LNCaP clone FGC (cell line): ENCODE measurements at regions not wholly inside any gene's neighbourhood (a gene's known extent, or its start where the extent isn't known, plus 50 kb on each side); places are given as distances from the start of the nearest gene placed in this dataset.
"Not testable (repeated sequence)": the region's sequence is repeated elsewhere in the genome, so short reads cannot be mapped to it uniquely, and the experiment has no call there.

Experiments used
- DNase-seq: peaks from one replicate; pipeline ENCODE4 v3.0.0-alpha.2; 2011; ENCODE audit warnings: low read depth
- H3K4me3 ChIP-seq: 2 replicates; pipeline ENCODE4 v1.5.1; 2011; ENCODE audit warnings: mild to moderate bottlenecking, low read depth, low read length, control low read depth
- TF ChIP-seq, protein P1 (sequence below): IDR thresholded peaks from 2 replicates; pipeline ENCODE4 v1.5.1; 2012; ENCODE audit warnings: mild to moderate bottlenecking; ENCODE audit not compliant: control insufficient read depth, insufficient read depth; ENCODE audit errors: extremely low read depth

DNA sequence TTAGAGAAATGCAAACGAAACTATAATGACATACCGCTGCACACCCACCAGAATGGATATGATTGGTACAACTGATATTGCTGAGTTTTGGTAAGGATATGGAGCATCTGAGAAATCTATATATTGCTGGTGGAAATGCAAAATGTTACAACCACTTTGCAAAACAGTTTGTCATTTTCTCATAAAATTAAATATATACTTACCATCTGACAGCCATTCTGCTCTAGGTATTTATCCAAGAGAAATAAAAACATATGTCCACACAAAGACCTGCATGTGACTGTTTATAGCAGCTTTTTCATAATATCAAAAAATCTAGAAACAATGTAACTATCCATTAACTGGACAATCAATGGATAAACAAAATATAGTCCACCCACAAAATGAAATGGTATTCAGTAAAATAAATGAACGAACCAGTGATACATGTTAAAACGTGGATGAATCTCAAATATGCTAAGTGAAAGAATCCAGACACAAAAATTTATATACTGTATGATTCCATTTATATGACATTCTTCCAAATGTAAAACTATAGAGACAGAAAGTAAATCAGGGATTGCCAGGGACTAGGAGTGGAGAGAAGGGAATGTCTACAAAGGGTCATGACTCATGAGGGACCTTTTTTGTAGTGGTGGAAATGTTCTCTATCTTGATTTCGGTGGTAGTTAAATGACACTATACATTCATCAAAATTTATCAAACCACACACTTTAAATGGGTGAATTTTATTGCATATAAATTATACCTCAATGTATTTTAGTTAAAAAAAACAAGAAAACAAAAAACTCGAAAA lies 312.0 kb upstream of the GLI3 start:
- DNase-seq = no peak
- H3K4me3 ChIP-seq = no peak overlapping the region
- TF ChIP-seq, protein P1, sequence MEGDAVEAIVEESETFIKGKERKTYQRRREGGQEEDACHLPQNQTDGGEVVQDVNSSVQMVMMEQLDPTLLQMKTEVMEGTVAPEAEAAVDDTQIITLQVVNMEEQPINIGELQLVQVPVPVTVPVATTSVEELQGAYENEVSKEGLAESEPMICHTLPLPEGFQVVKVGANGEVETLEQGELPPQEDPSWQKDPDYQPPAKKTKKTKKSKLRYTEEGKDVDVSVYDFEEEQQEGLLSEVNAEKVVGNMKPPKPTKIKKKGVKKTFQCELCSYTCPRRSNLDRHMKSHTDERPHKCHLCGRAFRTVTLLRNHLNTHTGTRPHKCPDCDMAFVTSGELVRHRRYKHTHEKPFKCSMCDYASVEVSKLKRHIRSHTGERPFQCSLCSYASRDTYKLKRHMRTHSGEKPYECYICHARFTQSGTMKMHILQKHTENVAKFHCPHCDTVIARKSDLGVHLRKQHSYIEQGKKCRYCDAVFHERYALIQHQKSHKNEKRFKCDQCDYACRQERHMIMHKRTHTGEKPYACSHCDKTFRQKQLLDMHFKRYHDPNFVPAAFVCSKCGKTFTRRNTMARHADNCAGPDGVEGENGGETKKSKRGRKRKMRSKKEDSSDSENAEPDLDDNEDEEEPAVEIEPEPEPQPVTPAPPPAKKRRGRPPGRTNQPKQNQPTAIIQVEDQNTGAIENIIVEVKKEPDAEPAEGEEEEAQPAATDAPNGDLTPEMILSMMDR = no peak

DNA sequence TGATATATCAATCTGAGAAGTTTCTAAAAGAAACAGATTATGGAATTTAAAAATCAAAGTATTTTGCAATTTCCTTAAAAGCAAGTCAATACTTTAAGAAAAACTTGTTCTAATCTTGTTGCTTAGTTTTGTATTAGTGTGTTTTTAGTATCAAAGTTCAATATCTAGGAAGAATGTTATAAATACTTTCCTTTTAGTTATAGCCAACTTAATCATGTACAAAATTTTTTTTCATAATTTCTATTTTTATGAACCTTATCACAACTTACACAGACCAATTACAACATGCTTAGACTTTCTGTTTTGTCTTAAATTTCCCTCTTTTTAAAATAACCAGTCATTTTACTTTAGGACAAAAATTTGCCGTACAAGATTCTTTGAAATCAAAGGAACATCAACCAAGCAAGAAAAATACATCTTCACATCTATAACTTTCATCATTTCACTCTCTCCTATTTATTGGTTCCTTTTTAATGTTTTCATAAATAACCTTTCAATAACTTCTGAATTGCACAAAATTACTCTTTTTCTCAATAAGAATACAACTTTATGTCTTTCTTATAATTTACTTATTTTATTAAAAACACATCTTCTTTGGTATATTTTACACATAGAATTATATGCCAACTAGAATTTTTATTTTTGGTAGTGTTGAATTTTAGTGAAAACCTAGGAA lies 308.2 kb upstream of the GLI3 start:
- H3K4me3 ChIP-seq = no peak overlapping the region
- DNase-seq = no peak
- TF ChIP-seq, protein P1 = no peak

DNA sequence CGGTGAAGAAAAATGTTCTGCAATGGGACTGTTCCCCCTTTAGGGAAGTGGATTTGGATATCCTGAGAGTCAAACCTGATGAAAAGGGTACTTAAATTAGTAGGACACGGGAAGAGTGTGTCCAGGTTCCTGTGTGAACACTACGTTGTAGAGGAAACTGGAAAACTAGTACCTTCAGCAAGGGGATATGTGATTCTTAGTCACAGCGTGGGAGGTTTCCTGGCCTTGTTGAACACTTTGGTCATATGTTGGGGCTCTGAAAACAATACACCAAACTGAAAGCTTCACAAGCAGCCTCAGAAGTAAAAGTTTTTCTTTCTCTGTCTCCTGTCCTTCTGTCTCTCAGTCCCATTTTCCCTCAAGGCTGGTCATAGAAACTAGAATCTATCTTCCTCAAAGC lies 306.9 kb upstream of the GLI3 start:
- DNase-seq = no peak
- TF ChIP-seq, protein P1 = no peak
- H3K4me3 ChIP-seq = no peak overlapping the region

DNA sequence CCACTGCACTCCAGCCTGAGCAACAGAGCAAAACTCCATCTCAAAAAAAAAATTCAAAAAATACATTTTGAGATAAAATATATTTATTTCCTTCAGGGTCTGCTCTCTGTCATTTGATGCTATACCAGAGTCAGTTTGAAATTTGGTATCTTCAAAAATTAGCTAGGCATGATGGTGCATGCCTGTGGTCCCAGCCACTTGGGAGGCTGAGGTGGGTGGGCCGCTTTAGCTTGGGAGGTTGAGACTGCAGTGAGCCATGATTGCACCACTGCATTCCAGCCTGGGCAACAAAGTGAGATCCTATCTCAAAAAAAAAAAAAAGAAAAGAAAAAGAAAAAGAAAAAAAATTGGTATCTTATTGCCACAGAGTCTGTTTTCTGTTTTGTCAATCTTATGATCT lies 305.4 kb upstream of the GLI3 start:
- H3K4me3 ChIP-seq = not testable (repeated sequence)

DNA sequence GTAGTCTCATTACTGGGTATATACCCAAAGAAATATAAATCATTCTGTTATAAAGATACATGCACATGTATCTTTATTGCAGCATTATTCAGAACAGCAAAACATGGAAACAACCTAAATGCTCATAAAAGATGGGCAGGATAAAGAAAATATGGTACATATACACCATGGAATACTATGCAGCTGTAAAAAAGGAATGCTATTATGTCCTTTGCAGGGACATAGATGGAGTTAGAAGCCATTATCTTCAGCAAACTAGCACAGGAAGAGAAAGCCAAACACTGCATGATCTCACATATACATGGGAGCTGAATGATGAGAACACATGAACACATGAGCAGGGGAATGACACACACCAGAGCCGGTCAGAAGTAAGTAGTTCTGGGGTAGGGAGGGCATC lies 297.4 kb upstream of the GLI3 start:
- TF ChIP-seq, protein P1 = no peak
- H3K4me3 ChIP-seq = no peak overlapping the region
- DNase-seq = no peak

More for the DNA sequence above, 305.4 kb upstream of the GLI3 start:
- not testable (repeated sequence) for DNase-seq

DNA sequence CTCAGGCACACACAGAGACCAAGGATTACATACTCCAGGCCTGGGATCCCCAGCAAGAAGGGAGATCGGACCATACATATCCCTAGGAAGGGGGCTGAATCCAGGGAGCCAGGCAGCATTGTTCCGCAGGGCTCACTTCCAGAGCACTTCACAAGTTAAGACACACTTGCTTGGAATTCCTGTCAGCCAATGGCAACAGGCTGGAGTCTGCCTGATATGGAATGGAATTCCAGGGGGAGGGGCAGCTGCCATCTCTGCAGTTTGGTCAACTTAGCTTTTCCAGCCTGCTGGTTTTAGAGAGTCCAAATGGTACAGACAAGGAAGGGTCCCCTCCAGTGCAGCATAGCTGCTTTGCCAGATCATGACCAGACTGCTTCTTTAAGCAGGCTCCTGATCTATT lies 290.0 kb upstream of the GLI3 start:
- no peak for DNase-seq
- no peak overlapping the region for H3K4me3 ChIP-seq
- TF ChIP-seq, protein P1 = no peak

DNA sequence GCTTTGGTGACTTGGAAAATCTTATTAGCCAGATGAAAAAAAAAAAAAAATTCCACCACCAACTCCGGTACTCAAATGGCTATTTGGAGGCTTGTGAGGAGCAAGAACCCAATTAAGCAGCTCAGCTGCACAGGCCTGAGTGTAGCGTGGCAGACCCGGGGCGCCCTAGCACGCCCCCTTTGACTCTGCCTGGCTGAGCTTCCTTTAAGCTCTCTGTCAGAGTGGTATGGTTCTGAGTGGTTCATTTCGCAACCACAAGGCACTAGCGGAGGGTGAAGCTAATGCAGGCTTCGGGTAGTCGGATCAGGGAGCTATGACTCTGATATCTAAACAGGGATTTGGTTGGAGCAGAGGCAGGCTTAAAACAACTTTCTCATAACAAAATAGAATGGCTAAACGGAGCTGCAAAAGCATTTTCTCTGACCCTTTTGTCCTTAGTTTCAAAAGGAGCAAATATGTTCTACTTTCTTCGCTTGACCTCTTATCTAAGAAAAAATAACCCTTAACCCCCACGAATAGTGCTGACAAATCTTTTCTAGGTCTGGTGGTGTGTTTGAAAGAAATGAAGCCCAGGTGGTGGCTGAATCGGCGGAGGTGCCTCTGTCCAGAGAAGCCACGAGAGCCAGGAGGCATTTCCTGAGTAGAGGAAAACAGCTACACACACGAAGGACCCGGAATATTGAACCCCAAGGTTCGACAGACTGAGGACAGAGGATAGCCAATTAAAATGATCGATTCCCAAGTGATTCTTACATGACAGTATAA lies 285.4 kb upstream of the GLI3 start:
- TF ChIP-seq, protein P1 = no peak
- no peak overlapping the region for H3K4me3 ChIP-seq
- no peak for DNase-seq
